ENCODE measurements at regions not wholly inside any gene's neighbourhood (a gene's known extent, or its start where the extent isn't known, plus 50 kb on each side); places are given as distances from the start of the nearest gene placed in this dataset.

DNA sequence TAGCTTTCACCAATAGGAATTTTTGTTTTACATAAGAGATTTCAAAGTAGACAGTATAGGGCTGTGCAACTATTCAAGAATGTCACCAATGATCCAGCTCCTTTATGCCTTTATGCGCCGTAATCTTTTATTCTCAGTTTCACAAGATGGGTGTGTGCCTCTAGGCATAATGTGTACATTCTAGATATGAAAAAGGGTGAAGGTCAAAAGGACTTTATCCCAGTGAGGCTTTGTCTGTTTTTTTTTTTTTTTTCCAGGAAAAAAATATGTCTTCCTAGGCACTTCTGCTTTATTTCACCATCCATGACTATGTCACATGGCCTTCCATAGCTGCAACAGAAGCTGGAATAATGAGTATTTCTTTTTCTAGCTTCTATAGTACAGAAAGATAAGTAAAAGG, 142.3 kb upstream of the IGF1 start:
- H3K4me3 ChIP-seq (ENCODE audit: low read depth, low read length), result no peak overlapping the region
- TF ChIP-seq CTCF (IDR thresholded peaks at IDR 0.05; ENCODE audit: borderline replicate concordance, insufficient read depth, low read depth, low read length), result no peak

GRCh38 chr12:102618197-102618877, 138.0 kb upstream of the IGF1 start:
- H3K4me3 ChIP-seq (ENCODE audit: low read depth, low read length), result no peak overlapping the region
- no peak for TF ChIP-seq CTCF (IDR thresholded peaks at IDR 0.05; ENCODE audit: borderline replicate concordance, insufficient read depth, low read depth, low read length)

GRCh38 chr12:102616692-102617091, 136.3 kb upstream of the IGF1 start:
- TF ChIP-seq CTCF (IDR thresholded peaks at IDR 0.05; ENCODE audit: borderline replicate concordance, insufficient read depth, low read depth, low read length), result no peak
- H3K4me3 ChIP-seq (ENCODE audit: low read depth, low read length), result no peak overlapping the region

GRCh38 chr12:102611995-102612394, 131.6 kb upstream of the IGF1 start:
- no peak for TF ChIP-seq CTCF (IDR thresholded peaks at IDR 0.05; ENCODE audit: borderline replicate concordance, insufficient read depth, low read depth, low read length)
- H3K4me3 ChIP-seq (ENCODE audit: low read depth, low read length), result no peak overlapping the region

- TF ChIP-seq CTCF (IDR thresholded peaks at IDR 0.05; ENCODE audit: borderline replicate concordance, insufficient read depth, low read depth, low read length), result no peak
- H3K4me3 ChIP-seq (ENCODE audit: low read depth, low read length), result no peak overlapping the region
Observed at GRCh38 chr12:102609996-102610395, 129.6 kb upstream of the IGF1 start.

DNA sequence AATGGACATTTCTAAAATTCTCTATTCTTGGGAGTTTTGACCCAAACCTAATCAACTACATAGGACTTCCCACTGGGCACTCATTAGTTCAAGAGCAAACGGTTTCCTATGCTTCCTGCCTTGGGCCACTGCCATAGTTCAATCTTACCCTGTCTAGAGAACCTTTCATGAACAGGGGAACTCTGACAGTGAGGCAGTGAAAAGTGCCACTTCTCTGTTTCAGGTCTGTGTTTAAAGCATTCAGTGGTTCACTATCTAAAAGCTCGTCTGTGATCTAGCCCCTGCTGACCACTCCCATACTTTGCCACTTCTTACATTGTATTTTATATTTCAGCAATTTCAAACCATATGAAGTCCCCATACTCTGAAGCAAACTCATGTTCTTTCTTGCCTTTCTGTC, 122.7 kb upstream of the IGF1 start:
- TF ChIP-seq CTCF (IDR thresholded peaks at IDR 0.05; ENCODE audit: borderline replicate concordance, insufficient read depth, low read depth, low read length), result no peak
- H3K4me3 ChIP-seq (ENCODE audit: low read depth, low read length), result no peak overlapping the region

- no peak for TF ChIP-seq CTCF (IDR thresholded peaks at IDR 0.05; ENCODE audit: borderline replicate concordance, insufficient read depth, low read depth, low read length)
- no peak overlapping the region for H3K4me3 ChIP-seq (ENCODE audit: low read depth, low read length)
Observed at GRCh38 chr12:102602521-102602920, 122.2 kb upstream of the IGF1 start.

Measured in GM12875 (cell line).